ENCODE measurements at regions not wholly inside any gene's neighbourhood (a gene's known extent, or its start where the extent isn't known, plus 50 kb on each side); places are given as distances from the start of the nearest gene placed in this dataset.

DNA sequence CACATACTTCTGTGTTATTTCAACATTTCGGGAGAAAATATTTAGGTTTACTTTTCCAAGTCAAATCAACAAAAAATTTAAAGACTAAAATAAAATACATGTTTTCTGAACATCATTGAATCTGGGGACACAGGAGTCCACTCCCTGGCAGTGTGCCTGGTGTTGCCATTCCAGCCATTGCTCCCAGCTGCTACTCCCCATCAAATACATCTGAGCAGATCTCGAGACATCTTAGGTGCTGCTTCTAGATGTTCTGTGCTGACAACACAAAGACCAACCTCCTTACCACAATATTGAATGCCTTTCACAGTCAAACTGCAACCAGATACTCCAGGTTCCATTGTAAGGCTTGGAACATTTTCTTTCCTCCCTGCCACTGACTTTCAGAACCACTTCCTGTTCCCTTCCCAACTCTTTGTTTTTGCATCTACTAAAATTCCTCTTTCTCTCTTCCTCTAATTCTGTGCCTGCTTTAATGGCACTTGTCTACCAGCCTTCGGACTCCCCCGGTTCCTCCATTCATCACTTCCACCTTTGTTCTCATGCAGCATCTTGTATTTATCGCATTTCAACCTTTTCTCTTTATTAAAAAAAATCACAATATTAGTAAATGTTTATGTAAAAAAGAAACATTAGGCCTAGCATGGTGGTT lies 81.1 kb upstream of the SLC4A7 start:
- H3K36me3 ChIP-seq (ENCODE audit: control insufficient read depth in 2 of 4, insufficient read depth in 4 of 4, low read length in 3 of 4): no peaks in the 10 kb centered on the region
- H3K27ac ChIP-seq (ENCODE audit: low read depth, low read length): no peak overlapping the region
- peak overlapping the region; percentile 97 for H2AFZ ChIP-seq (ENCODE audit: low read length)
- H3K23me2 ChIP-seq (ENCODE audit: low read depth, low read length): no peaks in the 10 kb centered on the region
- H2BK12ac ChIP-seq (ENCODE audit: low read depth, low read length): no peak overlapping the region
- no peaks in the 10 kb centered on the region for H3K4me1 ChIP-seq (replicated peaks in 1 of 4; ENCODE audit: control insufficient read depth in 3 of 4, insufficient read depth in 4 of 4, low read length in 3 of 4)
- no peak overlapping the region for H2BK120ac ChIP-seq (replicated peaks; ENCODE audit: low read depth, low read length)
- no peak overlapping the region for H3K18ac ChIP-seq (ENCODE audit: extremely low read depth, low read length)
- no peaks in the 10 kb centered on the region for H3K9me3 ChIP-seq (ENCODE audit: insufficient read depth in 2 of 2, low read depth in 1 of 2, low read length in 1 of 2)
- H4K20me1 ChIP-seq (replicated peaks in 1 of 2; ENCODE audit: control insufficient read depth in 1 of 2, insufficient read depth in 2 of 2, low read length in 2 of 2): no peaks in the 10 kb centered on the region
- H3K4me2 ChIP-seq (ENCODE audit: insufficient read depth in 1 of 2, low read depth in 2 of 2, low read length in 2 of 2): no peak overlapping the region
- no peak overlapping the region for H4K5ac ChIP-seq (ENCODE audit: insufficient read length, low read depth, low read length)
- no peak overlapping the region for H2BK5ac ChIP-seq (ENCODE audit: low read depth, low read length)
- H3K14ac ChIP-seq (ENCODE audit: insufficient read length): no peak overlapping the region
- no peak overlapping the region for H3K4ac ChIP-seq (replicated peaks; ENCODE audit: insufficient read length, low read depth, low read length)
- H3K27me3 ChIP-seq (replicated peaks in 1 of 4; ENCODE audit: control insufficient read depth in 3 of 4, extremely low read depth in 1 of 4, insufficient read depth in 3 of 4, low read length in 3 of 4): no peaks in the 10 kb centered on the region
- ChIA-PET CTCF (ENCODE audit: partially characterized antibody) (interaction anchor here (0.6 kb wide), 1 partner anchor 106 kb away, joined by 3 read pairs; no protein-coding TSS in a partner anchor), POLR2A (ENCODE audit: partially characterized antibody) (no interaction called here)
- no peak overlapping the region for H3K4me3 ChIP-seq (ENCODE audit: extremely low read depth in 1 of 4, insufficient read depth in 2 of 4, low read depth in 3 of 4, low read length in 4 of 4)
- no peak overlapping the region; the same call in 1 of the 2 replicates for H2BK15ac ChIP-seq (ENCODE audit: low read length)
- H3K79me1 ChIP-seq (ENCODE audit: low read depth, low read length): no peaks in the 10 kb centered on the region
- H3K9ac ChIP-seq (replicated peaks in 1 of 4; ENCODE audit: extremely low read depth in 1 of 4, low read depth in 3 of 4, low read length in 3 of 4): no peak overlapping the region
- no peak overlapping the region for H4K91ac ChIP-seq (replicated peaks; ENCODE audit: insufficient read length, low read length)
- no peak overlapping the region for H4K8ac ChIP-seq (ENCODE audit: extremely low read depth, insufficient read depth, low read length)
- no peak overlapping the region for H2AK5ac ChIP-seq (ENCODE audit: low read depth, low read length)
- 90 to 100% methylated on average over 1 to 5 of the region's 5 CpGs for WGBS, 2 experiments (ENCODE audit: extremely low coverage in 1 of 2, insufficient coverage in 1 of 2, insufficient read length in 1 of 2, insufficient replicate concordance in 2 of 2, low coverage in 1 of 2, low lambda C conversion rate in 2 of 2, missing lambda C conversion rate in 1 of 2)
- no peak for FAIRE-seq
- no peak overlapping the region for H3K56ac ChIP-seq (replicated peaks; ENCODE audit: insufficient read length, low read depth, low read length)
- H2BK20ac ChIP-seq (ENCODE audit: low read length): no peak overlapping the region
- no peak for DNase-seq (ENCODE audit: low read depth in 1 of 2, low spot score in 2 of 2)
- H3K23ac ChIP-seq (ENCODE audit: insufficient read length): no peak overlapping the region
- H3K79me2 ChIP-seq (ENCODE audit: control insufficient read depth in 1 of 2, insufficient read depth in 2 of 2, low read length in 2 of 2): no peaks in the 10 kb centered on the region
- TF ChIP-seq PHF8 (conservative IDR thresholded peaks at IDR 0.05; ENCODE audit: low read depth, low read length): no peak
- no peak for TF ChIP-seq BCL11A (IDR thresholded peaks at IDR 0.05; ENCODE audit: low read depth in 2 of 2, low read length in 2 of 2)
- TF ChIP-seq, protein P1, sequence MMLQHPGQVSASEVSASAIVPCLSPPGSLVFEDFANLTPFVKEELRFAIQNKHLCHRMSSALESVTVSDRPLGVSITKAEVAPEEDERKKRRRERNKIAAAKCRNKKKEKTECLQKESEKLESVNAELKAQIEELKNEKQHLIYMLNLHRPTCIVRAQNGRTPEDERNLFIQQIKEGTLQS (IDR thresholded peaks at IDR 0.05; ENCODE audit: insufficient read depth, low read depth, low read length): no peak

Measured in H1 (cell line).